GM21737 (cell line): ENCODE measurements at regions not wholly inside any gene's neighbourhood (a gene's known extent, or its start where the extent isn't known, plus 50 kb on each side); places are given as distances from the start of the nearest gene placed in this dataset.

Source experiments
- ATAC-seq: cut with Tn5 transposase; IDR thresholded peaks from one replicate; pipeline ENCODE4 v1.9.1; 2021; ENCODE audit warnings: mild to moderate bottlenecking, moderate library complexity; ENCODE audit not compliant: unreplicated experiment

GRCh38 chr13:21316376-21316775, 139.9 kb downstream of the MRPL57 start:
- no peak for ATAC-seq

- no peak for ATAC-seq
Measured at GRCh38 chr13:21318891-21319532, 140.1 kb downstream of the ZDHHC20 start.

GRCh38 chr13:21319869-21320641, 139.0 kb downstream of the ZDHHC20 start:
- ATAC-seq: no peak

- ATAC-seq: no peak
Measured at GRCh38 chr13:21320642-21321034, 138.5 kb downstream of the ZDHHC20 start.

GRCh38 chr13:21321269-21321668, 137.8 kb downstream of the ZDHHC20 start:
- no peak for ATAC-seq

- no peak for ATAC-seq
Measured at GRCh38 chr13:21322327-21322965, 136.7 kb downstream of the ZDHHC20 start.
